ENCODE measurements at regions not wholly inside any gene's neighbourhood (a gene's known extent, or its start where the extent isn't known, plus 50 kb on each side); places are given as distances from the start of the nearest gene placed in this dataset.

DNA sequence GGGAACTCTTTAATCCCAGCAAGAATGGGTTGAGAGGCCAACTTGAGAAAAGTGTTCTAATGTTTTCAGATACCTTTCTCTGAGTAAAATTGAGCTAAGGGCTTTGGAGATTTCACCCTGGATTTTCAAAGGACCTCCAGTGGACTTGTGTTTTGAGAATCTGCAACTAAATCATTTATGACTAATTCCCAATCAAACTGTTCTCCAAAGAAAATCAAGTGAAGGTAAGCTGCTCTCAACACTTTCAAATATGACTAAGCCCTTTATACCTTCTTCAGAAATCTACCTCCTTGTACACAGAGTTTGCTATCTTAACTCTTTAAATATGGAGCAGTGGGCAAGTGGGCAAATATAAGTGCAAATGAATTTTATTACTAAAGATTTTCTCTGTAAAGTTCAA, 392.9 kb downstream of the PDGFC start:
- Histone ChIP-seq H3K27ac (ENCODE audit: low read depth in 2 of 2, low read length in 2 of 2) (no peak overlapping the region), H3K4me3 (ENCODE audit: low read length in 2 of 2) (no peak overlapping the region), H3K9me3 (ENCODE audit: control insufficient read depth in 2 of 2, low read length in 2 of 2) (no peaks in the 10 kb centered on the region), H3K36me3 (ENCODE audit: control insufficient read depth in 2 of 2, insufficient read depth in 2 of 2, low read length in 2 of 2) (no peaks in the 10 kb centered on the region), H3K9ac (ENCODE audit: low read depth in 1 of 2, low read length in 2 of 2) (no peak overlapping the region), H3K4me1 (ENCODE audit: control insufficient read depth in 2 of 2, insufficient read depth in 2 of 2, low read length in 2 of 2) (no peaks in the 10 kb centered on the region), H3K27me3 (ENCODE audit: control insufficient read depth in 2 of 2, insufficient read depth in 2 of 2, low read length in 2 of 2) (no peaks in the 10 kb centered on the region)

DNA sequence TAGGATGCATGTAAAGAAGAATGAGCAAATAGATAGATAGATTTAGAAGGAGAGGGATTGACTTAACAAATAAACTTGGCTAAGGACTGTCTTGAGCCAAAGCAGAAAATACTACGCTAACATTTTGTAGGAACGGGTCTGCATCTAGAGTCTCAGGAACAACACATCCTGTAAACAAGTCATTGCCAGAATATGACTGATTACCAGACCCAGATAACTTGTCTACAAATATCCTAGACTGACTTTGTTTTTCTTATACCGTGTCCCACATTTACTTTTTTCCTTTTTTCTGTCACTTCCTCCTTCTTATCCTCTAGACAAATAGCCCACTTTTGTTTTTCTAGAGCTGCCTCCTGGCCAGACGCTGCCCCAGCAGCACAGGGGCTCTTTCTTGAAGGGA, 393.6 kb downstream of the PDGFC start:
- Histone ChIP-seq H3K4me3 (ENCODE audit: low read length in 2 of 2) (no peak overlapping the region), H3K9ac (ENCODE audit: low read depth in 1 of 2, low read length in 2 of 2) (no peak overlapping the region), H3K4me1 (ENCODE audit: control insufficient read depth in 2 of 2, insufficient read depth in 2 of 2, low read length in 2 of 2) (no peaks in the 10 kb centered on the region), H3K9me3 (ENCODE audit: control insufficient read depth in 2 of 2, low read length in 2 of 2) (no peaks in the 10 kb centered on the region), H3K36me3 (ENCODE audit: control insufficient read depth in 2 of 2, insufficient read depth in 2 of 2, low read length in 2 of 2) (no peaks in the 10 kb centered on the region), H3K27ac (ENCODE audit: low read depth in 2 of 2, low read length in 2 of 2) (no peak overlapping the region), H3K27me3 (ENCODE audit: control insufficient read depth in 2 of 2, insufficient read depth in 2 of 2, low read length in 2 of 2) (no peaks in the 10 kb centered on the region)

DNA sequence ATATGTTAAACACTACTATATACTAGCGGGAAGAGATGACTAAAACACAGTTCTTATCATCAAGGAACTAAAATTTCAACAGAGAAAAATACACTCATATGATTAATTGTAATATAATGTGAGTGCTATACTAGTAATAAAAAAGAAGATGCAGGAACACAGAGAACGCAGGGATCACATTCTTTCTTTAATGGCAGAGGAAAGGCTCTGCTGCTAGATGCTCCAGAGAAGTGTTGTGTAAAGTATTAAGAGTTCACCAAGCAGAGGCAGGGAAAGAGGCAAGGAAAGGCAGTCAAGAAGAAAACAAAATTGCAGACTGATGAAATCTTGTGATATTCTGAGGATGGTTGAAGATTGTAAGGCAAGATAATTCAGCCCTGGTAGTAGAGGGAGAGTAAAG, 394.7 kb downstream of the PDGFC start:
- Histone ChIP-seq H3K36me3 (ENCODE audit: control insufficient read depth in 2 of 2, insufficient read depth in 2 of 2, low read length in 2 of 2) (no peaks in the 10 kb centered on the region), H3K4me1 (ENCODE audit: control insufficient read depth in 2 of 2, insufficient read depth in 2 of 2, low read length in 2 of 2) (no peaks in the 10 kb centered on the region), H3K27ac (ENCODE audit: low read depth in 2 of 2, low read length in 2 of 2) (no peak overlapping the region), H3K27me3 (ENCODE audit: control insufficient read depth in 2 of 2, insufficient read depth in 2 of 2, low read length in 2 of 2) (no peaks in the 10 kb centered on the region), H3K9ac (ENCODE audit: low read depth in 1 of 2, low read length in 2 of 2) (no peak overlapping the region), H3K4me3 (ENCODE audit: low read length in 2 of 2) (no peak overlapping the region), H3K9me3 (ENCODE audit: control insufficient read depth in 2 of 2, low read length in 2 of 2) (no peaks in the 10 kb centered on the region)

DNA sequence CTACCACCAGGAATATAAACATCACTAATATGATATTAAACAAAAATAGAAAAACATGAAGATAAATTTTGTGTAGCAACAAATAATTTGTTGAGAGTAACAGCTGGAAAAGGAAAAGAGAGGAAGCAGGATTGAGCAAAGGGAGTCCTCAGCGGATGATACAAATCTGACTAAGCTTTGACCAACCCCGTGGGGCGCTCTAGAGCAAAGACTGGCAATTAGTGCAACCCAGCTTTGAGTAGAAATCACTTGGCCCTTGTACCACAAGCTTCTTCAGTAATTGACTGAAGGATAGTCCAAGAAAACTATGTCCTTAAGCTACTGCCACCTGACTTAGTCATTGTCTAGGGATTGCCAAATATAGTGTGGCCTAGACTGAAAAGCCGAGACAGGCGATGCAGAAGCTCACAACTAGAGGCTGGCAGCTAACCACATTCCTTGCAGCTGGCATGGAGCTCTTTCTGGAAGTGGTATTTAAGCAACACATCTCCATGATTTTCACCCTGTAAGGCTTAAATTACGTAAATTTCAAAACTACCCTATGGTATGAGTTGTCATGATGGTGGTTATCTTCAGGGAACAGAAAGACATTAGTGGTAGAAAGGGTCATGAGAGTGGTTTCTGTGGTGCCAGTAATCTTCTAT, 396.0 kb downstream of the PDGFC start:
- no peak overlapping the region for H3K27ac ChIP-seq (ENCODE audit: low read depth in 2 of 2, low read length in 2 of 2)

DNA sequence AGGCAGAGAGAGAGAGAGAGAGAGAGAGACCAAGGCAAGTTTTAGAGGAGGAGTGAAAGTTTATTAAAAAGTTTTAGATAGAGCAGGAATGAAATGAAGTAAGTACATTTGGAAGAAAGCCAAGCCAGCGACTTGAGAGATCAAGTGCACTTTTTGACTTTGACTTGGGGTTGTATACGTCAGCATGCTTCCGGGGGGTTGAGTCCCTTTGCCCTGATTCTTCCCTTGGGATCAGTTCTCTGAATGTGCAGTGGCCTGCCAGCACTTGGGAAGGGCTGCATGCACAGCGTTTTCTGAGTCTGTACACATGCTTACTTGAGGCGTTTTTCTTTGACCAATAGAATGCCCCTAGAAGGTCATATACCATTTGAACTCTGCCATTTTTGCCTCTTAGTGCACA, 400.5 kb downstream of the PDGFC start:
- Histone ChIP-seq H3K27ac (ENCODE audit: low read depth in 2 of 2, low read length in 2 of 2) (no peak overlapping the region), H3K36me3 (ENCODE audit: control insufficient read depth in 2 of 2, insufficient read depth in 2 of 2, low read length in 2 of 2) (no peaks in the 10 kb centered on the region), H3K27me3 (ENCODE audit: control insufficient read depth in 2 of 2, insufficient read depth in 2 of 2, low read length in 2 of 2) (no peaks in the 10 kb centered on the region), H3K9ac (ENCODE audit: low read depth in 1 of 2, low read length in 2 of 2) (no peak overlapping the region), H3K4me1 (ENCODE audit: control insufficient read depth in 2 of 2, insufficient read depth in 2 of 2, low read length in 2 of 2) (no peaks in the 10 kb centered on the region), H3K4me3 (ENCODE audit: low read length in 2 of 2) (no peak overlapping the region), H3K9me3 (ENCODE audit: control insufficient read depth in 2 of 2, low read length in 2 of 2) (no peaks in the 10 kb centered on the region)

More for the DNA sequence above, 396.0 kb downstream of the PDGFC start:
- no peaks in the 10 kb centered on the region for H3K4me1 ChIP-seq (ENCODE audit: control insufficient read depth in 2 of 2, insufficient read depth in 2 of 2, low read length in 2 of 2)
- H3K4me3 ChIP-seq (ENCODE audit: low read length in 2 of 2): no peak overlapping the region
- no peaks in the 10 kb centered on the region for H3K27me3 ChIP-seq (ENCODE audit: control insufficient read depth in 2 of 2, insufficient read depth in 2 of 2, low read length in 2 of 2)
- H3K9ac ChIP-seq (ENCODE audit: low read depth in 1 of 2, low read length in 2 of 2): no peak overlapping the region
- H3K36me3 ChIP-seq (ENCODE audit: control insufficient read depth in 2 of 2, insufficient read depth in 2 of 2, low read length in 2 of 2): no peaks in the 10 kb centered on the region
- no peaks in the 10 kb centered on the region for H3K9me3 ChIP-seq (ENCODE audit: control insufficient read depth in 2 of 2, low read length in 2 of 2)

DNA sequence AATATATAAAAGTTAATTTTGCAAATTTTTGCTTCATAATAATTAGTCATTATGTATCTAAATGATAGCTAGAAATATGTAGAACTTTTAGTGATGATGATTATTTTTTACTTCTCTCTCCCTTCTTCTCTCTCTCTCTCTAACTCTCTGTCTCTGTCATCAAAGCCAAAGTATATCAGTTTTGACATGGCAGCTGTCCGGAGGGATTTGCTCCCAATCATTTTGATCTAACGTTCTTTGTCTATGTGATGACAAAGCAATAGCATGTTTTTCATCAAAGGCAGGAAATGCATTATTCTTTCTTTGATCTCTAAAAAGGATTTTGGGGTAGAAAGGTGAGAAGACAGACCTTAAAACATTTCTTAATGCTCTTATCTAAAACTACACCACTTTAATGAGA, 402.1 kb downstream of the PDGFC start:
- no peak overlapping the region for H3K4me3 ChIP-seq (ENCODE audit: low read length in 2 of 2)
- H3K9ac ChIP-seq (ENCODE audit: low read depth in 1 of 2, low read length in 2 of 2): no peak overlapping the region

DNA sequence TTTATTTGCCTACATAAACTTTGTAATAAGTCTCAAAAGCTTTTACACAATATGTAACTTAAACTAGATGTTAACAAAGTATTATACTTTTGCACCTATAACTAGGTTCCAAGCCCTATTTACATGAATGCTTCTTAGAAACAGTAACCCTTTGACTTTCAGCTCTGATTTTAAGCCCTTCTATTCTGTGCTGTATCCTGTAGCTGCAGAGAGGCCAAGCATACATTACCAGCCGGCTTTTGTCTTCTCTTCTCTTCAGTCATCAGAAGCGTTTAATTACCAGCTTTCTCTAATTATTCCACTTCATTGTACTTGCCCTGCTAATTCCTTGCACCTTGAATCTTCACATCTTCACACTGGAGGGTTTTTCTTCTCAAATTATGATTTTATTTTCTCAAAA, 403.1 kb downstream of the PDGFC start:
- Histone ChIP-seq H3K36me3 (ENCODE audit: control insufficient read depth in 2 of 2, insufficient read depth in 2 of 2, low read length in 2 of 2) (no peaks in the 10 kb centered on the region), H3K9me3 (ENCODE audit: control insufficient read depth in 2 of 2, low read length in 2 of 2) (no peaks in the 10 kb centered on the region), H3K27me3 (ENCODE audit: control insufficient read depth in 2 of 2, insufficient read depth in 2 of 2, low read length in 2 of 2) (no peaks in the 10 kb centered on the region), H3K27ac (ENCODE audit: low read depth in 2 of 2, low read length in 2 of 2) (no peak overlapping the region), H3K9ac (ENCODE audit: low read depth in 1 of 2, low read length in 2 of 2) (no peak overlapping the region), H3K4me3 (ENCODE audit: low read length in 2 of 2) (no peak overlapping the region), H3K4me1 (ENCODE audit: control insufficient read depth in 2 of 2, insufficient read depth in 2 of 2, low read length in 2 of 2) (no peaks in the 10 kb centered on the region)

More for the DNA sequence above, 402.1 kb downstream of the PDGFC start:
- no peaks in the 10 kb centered on the region for H3K9me3 ChIP-seq (ENCODE audit: control insufficient read depth in 2 of 2, low read length in 2 of 2)
- H3K27me3 ChIP-seq (ENCODE audit: control insufficient read depth in 2 of 2, insufficient read depth in 2 of 2, low read length in 2 of 2): no peaks in the 10 kb centered on the region
- no peaks in the 10 kb centered on the region for H3K36me3 ChIP-seq (ENCODE audit: control insufficient read depth in 2 of 2, insufficient read depth in 2 of 2, low read length in 2 of 2)
- no peak overlapping the region for H3K27ac ChIP-seq (ENCODE audit: low read depth in 2 of 2, low read length in 2 of 2)
- no peaks in the 10 kb centered on the region for H3K4me1 ChIP-seq (ENCODE audit: control insufficient read depth in 2 of 2, insufficient read depth in 2 of 2, low read length in 2 of 2)

DNA sequence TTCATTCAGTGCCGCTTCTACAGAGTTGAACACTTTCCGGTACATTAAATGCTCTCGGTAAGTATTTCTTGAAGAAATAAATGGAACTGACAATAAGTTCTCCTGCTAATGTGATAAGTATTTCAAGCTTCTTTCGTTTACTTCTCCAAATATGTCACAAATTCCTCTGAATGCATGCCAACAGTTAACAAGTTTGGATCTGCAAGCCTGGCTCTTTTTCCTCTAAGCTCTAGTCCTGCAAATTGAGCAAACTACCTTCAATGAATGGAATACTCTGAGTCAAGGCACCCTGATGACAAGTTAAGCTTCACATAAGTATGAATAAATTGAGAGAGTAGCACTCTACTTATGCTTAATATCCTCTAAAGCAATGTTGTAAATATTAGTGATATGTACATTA, 403.6 kb downstream of the PDGFC start:
- Histone ChIP-seq H3K4me1 (ENCODE audit: control insufficient read depth in 2 of 2, insufficient read depth in 2 of 2, low read length in 2 of 2) (no peaks in the 10 kb centered on the region), H3K9ac (ENCODE audit: low read depth in 1 of 2, low read length in 2 of 2) (no peak overlapping the region), H3K27me3 (ENCODE audit: control insufficient read depth in 2 of 2, insufficient read depth in 2 of 2, low read length in 2 of 2) (no peaks in the 10 kb centered on the region), H3K4me3 (ENCODE audit: low read length in 2 of 2) (no peak overlapping the region), H3K9me3 (ENCODE audit: control insufficient read depth in 2 of 2, low read length in 2 of 2) (no peaks in the 10 kb centered on the region), H3K36me3 (ENCODE audit: control insufficient read depth in 2 of 2, insufficient read depth in 2 of 2, low read length in 2 of 2) (no peaks in the 10 kb centered on the region), H3K27ac (ENCODE audit: low read depth in 2 of 2, low read length in 2 of 2) (no peak overlapping the region)

DNA sequence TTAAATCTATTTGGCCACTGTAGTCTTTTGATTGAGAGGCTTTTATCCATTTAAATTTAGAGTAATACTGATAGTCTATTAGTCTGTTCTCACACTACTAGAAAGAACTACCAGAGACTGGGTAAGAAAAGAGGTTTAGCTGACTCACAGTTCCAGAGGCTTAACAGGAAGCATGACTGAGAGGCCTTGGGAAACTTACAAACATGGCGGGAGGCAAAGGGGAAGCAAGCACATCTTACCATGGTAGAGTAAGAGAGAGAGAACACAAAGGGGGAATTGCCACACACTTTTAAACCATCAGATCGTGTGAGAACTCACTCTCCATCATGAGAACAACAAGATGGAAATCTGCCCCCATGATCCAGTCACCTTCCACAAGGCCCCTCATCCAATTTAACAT, 410.9 kb downstream of the PDGFC start:
- H3K4me3 ChIP-seq (ENCODE audit: low read length in 2 of 2): no peak overlapping the region

DNA sequence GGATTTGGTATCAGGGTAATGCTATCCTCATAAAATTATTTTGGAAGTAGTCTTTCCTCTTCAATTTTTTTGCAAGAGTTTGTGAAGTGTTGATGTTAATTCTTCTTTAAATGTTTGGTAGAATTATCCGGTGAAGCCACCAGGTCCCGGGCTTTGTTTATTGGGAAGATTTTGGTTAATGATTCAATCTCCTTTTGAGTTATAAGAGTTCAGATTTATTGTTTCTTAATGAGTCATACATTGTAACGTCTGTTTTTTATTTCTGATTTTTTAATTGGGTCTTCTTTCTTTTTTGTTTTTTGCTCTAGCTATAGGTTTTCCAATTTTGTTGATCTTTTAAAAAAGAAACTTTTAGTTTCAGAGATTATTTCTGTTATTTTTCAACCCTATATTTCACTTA, 412.3 kb downstream of the PDGFC start:
- Histone ChIP-seq H3K36me3 (ENCODE audit: control insufficient read depth in 2 of 2, insufficient read depth in 2 of 2, low read length in 2 of 2) (no peaks in the 10 kb centered on the region), H3K4me1 (ENCODE audit: control insufficient read depth in 2 of 2, insufficient read depth in 2 of 2, low read length in 2 of 2) (no peaks in the 10 kb centered on the region), H3K9ac (ENCODE audit: low read depth in 1 of 2, low read length in 2 of 2) (no peak overlapping the region), H3K27ac (ENCODE audit: low read depth in 2 of 2, low read length in 2 of 2) (no peak overlapping the region), H3K9me3 (ENCODE audit: control insufficient read depth in 2 of 2, low read length in 2 of 2) (no peaks in the 10 kb centered on the region), H3K4me3 (ENCODE audit: low read length in 2 of 2) (no peak overlapping the region), H3K27me3 (ENCODE audit: control insufficient read depth in 2 of 2, insufficient read depth in 2 of 2, low read length in 2 of 2) (no peaks in the 10 kb centered on the region)

More for the DNA sequence above, 410.9 kb downstream of the PDGFC start:
- Histone ChIP-seq H3K9me3 (ENCODE audit: control insufficient read depth in 2 of 2, low read length in 2 of 2) (no peaks in the 10 kb centered on the region), H3K9ac (ENCODE audit: low read depth in 1 of 2, low read length in 2 of 2) (no peak overlapping the region), H3K27me3 (ENCODE audit: control insufficient read depth in 2 of 2, insufficient read depth in 2 of 2, low read length in 2 of 2) (no peaks in the 10 kb centered on the region), H3K27ac (ENCODE audit: low read depth in 2 of 2, low read length in 2 of 2) (no peak overlapping the region), H3K4me1 (ENCODE audit: control insufficient read depth in 2 of 2, insufficient read depth in 2 of 2, low read length in 2 of 2) (no peaks in the 10 kb centered on the region), H3K36me3 (ENCODE audit: control insufficient read depth in 2 of 2, insufficient read depth in 2 of 2, low read length in 2 of 2) (no peaks in the 10 kb centered on the region)

All from mucosa of rectum (tissue), 2 donors.